NOMO-1 treated with dmso at 0.1 percent for 144 hours (cell line): ENCODE measurements at regions not wholly inside any gene's neighbourhood (a gene's known extent, or its start where the extent isn't known, plus 50 kb on each side); places are given as distances from the start of the nearest gene placed in this dataset.
A peak's percentile ranks its signal among the peaks of the same experiment; 100 is the strongest.
"Not testable (repeated sequence)": the region's sequence is repeated elsewhere in the genome, so short reads cannot be mapped to it uniquely, and the experiment has no call there.

Source experiments
- DNase-seq: peaks from one replicate; lab custom pipeline; 2025; ENCODE audit not compliant: unreplicated experiment; lab: John Stamatoyannopoulos, UW

- no peak for DNase-seq
Measured at GRCh38 chr5:97478483-97478882, 295.4 kb upstream of the RIOK2 start.

GRCh38 chr5:97480313-97480712, 297.3 kb upstream of the RIOK2 start:
- no peak for DNase-seq

- DNase-seq: no peak
Measured at GRCh38 chr5:97488126-97488668, 305.1 kb upstream of the RIOK2 start.

DNA sequence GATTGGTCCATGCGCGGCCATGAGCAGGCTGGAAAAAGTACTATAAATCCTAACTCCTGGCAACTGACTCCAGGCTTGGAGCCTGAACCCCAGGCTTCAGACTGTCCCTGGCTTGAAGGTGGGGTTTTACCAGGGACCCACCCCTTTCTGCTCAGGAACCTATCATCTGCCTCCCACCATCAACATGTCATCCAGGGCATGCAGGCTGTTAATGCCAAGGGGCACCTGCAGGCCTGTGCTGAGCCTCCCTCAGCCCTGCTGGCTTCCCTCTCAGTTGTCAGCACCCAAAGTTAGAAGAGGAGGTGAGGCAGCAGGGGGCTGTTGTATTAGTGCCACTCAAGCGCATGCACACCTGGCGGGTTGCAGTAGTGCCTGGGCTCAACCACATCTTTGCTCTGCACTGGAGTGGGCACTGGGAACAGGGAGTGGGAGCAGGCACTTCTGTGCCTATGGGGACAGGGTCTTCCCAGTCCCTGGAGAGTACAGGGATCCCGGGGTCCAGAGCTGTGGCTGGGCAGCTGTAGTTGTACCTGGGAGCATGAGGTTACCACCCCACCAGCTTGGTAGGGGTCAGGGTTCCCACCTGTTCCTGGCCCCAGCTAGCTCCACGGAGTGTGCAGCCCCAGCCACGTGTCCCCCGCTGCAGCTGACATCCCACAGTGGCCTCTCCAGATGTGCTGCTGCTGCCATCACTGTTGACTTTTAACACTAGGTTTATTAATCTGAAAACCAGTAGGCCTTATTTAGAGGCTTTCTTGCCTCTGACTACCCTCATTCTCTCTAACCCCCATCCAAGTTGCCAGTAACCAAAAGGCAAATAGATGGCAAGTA, 306.2 kb upstream of the RIOK2 start:
- DNase-seq: no peak

DNA sequence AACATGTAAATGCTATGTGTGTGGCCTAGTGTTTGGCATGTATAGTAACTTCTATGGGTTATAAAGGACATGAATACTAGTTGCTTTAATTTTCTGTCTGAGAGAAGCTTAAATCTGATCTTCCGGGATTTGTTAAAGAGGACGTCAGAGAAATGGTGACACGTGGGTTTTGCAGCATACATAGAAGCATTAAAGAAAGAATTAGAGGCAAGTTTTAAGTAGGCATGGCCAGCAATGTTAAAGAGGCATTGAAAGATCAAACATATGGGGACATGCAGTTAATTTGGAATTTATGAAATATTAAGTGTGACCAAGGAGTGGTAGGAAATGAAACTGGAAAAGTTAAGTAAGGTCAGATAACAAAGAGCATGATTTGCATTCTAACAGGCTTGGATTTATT, 311.4 kb upstream of the RIOK2 start:
- no peak for DNase-seq

DNA sequence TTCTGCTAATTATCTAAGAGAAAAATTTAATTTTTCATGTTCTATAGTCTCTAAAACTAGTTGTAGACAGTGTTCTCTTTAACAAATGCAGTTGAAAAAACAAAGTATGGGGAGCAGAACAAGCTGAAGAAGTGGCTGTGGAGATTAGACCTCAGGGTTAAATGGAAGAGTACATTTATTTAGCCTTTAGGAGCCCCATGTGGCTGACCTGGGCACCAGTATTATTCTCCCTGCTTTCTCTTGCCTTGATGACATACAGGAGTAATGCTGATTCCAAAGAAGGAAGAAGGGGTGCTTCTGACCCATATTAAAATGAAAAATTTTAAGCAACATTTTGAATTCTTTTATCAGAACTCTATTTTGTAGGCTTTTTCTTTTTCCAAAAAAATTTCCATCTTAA, 312.3 kb upstream of the RIOK2 start:
- no peak for DNase-seq

DNA sequence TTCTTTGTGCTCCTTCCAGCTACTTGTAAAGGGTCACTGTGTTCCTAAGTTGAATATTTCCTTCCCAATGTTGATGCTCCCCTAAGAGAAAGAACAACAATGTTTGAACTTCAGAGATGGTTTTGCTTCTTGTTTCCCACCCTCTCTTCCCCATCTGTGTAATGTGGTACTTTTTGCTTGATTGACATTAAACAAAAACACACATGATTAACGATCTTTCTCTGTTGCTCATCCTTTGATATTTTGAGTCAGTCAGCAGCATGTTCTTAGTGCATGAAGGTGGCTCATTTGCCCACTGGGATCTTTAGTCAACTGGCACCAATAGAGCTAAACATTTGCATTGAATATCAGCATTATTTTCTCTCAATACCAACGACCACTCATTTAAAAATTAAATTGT, 313.0 kb upstream of the RIOK2 start:
- no peak for DNase-seq

DNA sequence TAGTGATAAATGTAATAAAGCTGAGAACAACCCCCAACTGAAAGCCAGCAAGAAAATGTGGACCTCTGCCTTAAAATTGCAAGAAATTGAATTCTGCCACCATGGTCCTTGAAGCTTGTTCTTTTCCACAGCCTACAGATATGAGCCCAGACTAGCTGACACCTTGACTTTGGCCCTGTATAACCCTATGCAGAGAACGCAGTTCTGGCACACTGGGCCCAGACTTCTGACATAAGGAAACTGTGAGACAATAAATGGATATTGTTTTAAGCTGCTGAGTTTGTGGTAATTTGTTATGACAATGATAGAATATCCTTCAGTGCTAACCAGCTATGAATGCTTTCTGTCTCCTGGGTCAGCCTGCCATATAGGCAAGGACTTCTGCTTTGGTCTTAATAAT, 315.6 kb upstream of the RIOK2 start:
- DNase-seq: no peak

DNA sequence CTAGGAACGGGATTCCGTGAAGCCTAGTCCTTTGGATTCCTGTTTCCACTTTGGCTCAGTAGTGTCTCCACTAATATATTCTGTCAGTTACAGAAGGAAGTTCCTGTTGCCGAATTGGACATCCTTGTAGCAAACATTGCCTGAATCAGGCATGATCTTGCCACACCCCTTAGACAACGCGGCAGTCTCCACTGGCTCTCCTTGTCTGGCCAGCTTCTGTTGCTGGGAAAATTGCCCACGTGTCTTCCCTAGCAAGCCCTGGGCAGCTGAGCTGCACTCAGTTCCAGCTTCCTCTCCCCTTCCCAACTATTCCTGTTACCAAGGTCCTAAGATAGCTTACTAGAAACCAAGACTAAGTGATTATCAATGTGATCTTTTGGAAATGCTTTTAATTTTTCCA, 316.6 kb upstream of the RIOK2 start:
- DNase-seq: no peak

- no peak for DNase-seq
Measured at GRCh38 chr5:97501286-97501964, 318.4 kb upstream of the RIOK2 start.

GRCh38 chr5:97501965-97502305, 318.9 kb upstream of the RIOK2 start:
- no peak for DNase-seq

GRCh38 chr5:97508864-97509263, 325.8 kb upstream of the RIOK2 start:
- no peak for DNase-seq

DNA sequence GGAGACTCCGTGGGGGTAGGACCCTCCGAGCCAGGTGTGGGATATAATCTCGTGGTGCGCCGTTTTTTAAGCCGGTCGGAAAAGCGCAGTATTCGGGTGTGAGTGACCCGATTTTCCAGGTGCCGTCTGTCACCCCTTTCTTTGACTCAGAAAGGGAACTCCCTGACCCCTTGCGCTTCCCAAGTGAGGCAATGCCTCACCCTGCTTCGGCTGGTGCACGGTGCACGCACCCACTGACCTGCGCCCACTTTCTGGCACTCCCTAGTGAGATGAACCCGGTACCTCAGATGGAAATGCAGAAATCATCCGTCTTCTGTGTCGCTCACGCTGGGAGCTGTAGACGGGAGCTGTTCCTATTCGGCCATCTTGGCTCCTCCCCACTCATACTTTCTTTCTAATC, 336.5 kb upstream of the RIOK2 start:
- DNase-seq: not testable (repeated sequence)

DNA sequence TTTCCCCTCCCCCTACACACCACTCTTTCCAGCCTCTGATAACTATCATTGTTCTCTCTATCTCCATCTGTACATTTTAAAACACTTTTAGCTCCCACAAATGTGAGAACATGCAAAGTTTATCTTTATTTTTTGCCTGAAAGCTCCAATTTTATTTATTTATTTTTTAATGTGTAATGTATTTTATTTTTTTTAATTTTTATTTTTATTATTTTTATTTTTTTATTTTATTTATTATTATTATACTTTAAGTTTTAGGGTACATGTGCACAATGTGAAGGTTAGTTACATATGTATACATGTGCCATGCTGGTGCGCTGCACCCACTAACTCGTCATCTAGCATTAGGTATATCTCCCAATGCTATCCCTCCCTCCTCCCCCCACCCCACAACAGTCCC, 340.3 kb upstream of the RIOK2 start:
- not testable (repeated sequence) for DNase-seq

DNA sequence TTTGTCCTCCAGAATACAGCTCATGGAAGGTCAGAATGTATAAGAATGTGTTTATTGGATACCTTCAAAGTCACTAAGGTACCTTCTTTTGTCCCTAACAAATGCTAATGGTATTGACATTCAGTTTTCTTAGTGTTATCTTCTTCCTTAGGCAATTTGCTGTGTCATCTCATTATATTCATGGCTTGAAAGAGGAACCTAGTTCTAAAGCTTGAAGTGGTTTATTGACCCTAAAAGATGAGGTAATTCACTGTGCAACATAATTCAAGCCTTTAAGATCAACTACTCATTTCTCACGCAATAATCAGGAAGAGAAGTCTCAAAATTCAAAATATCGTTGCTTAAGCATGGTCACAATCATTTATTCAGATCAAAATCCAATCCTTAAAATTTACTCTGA, 342.7 kb upstream of the RIOK2 start:
- DNase-seq: peak; percentile 87

GRCh38 chr5:97528941-97529340, 345.9 kb upstream of the RIOK2 start:
- no peak for DNase-seq

DNA sequence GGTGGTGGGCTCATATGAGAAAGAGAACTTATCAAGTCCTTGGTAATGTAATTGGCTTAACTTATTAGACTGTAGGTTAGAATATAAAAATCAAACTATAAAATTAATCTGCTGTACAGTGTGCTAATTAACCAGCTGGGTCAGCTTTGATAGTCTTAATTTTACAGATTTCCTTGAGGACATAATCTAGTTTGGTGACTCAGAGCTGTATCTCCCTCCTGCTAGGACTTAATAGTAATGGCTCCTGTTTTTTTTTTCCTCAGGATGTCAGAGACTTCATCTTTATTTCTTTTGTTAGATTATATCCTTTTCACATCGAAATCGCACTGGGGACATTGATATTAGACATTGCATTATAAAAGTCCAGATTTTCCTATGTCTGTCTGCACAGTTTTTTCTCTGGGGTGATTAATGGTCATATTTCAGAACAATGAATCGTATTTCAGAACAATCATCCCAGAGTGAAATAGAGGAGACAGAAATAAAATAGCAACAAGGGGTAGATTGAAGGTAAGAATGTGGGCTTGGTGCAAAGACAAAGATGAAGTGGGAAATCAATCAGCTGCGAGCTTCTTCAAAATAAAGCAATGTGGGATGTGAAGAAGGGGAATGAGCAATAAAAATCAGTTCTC, 346.4 kb upstream of the RIOK2 start:
- DNase-seq: no peak

GRCh38 chr5:97531549-97531948, 348.5 kb upstream of the RIOK2 start:
- no peak for DNase-seq

- DNase-seq: peak; percentile 65
Measured at GRCh38 chr5:97534166-97534565, 351.1 kb upstream of the RIOK2 start.

GRCh38 chr5:97536683-97537082, 353.6 kb upstream of the RIOK2 start:
- DNase-seq: no peak

DNA sequence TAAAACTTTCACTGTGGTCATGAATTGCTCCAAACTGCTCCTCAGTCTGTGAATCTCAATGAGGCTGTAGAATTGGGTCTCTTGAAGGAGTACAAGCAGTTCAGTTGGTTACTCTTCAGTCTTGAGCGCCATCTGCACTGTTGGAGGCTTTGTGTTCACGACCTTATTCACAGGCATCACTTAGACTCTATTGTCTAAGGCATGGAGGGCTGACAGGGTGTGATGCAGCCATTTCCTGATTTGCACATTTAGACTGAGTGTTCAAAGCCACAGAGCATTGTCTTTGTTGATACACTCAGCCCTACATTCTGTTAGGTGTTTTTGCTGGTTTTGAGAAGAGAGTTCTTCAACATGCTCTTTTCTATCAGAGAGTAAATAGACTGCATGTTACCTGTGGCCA, 355.9 kb upstream of the RIOK2 start:
- no peak for DNase-seq

DNA sequence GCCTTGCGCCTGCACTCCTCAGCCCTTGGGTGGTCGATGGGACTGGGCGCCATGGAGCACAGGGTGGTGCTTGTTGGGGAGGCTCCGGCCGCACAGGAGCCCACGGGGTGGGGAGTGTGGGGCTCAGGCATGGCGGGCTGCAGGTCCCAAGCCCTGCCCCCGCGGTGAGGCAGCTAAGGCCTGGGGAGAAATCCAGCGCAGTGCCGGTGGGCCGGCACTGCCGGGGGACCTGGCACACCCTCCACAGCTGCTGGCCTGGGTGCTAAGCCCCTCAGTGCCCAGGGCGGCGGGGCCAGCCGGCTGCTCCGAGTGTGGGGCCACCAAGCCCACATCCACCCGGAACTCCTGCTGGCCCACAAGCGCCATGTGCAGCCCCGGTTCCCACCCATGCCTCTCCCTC, 358.8 kb upstream of the RIOK2 start:
- no peak for DNase-seq
